H1 (cell line): ENCODE measurements at regions not wholly inside any gene's neighbourhood (a gene's known extent, or its start where the extent isn't known, plus 50 kb on each side); places are given as distances from the start of the nearest gene placed in this dataset.

Experiments used
- CTCF ChIA-PET: fragments of 300-600 bp; sonication (Branson Sonifier 250); formaldehyde crosslinking; loops from one replicate; lab custom pipeline; 2021; ENCODE audit not compliant: partially characterized antibody; lab: Charles Lee
- POLR2A ChIA-PET: fragments of 300-600 bp; sonication (Branson Sonifier 250); formaldehyde crosslinking; loops from one replicate; lab custom pipeline; 2021; ENCODE audit warnings: inconsistent platforms; ENCODE audit not compliant: partially characterized antibody; lab: Charles Lee
- DNase-seq, 2 experiments: peaks; one replicate each; pipeline versions ENCODE4 v3.0.0 to v3.0.0-alpha.2; 2010 to 2022; ENCODE audit warnings: low spot score in 2 of 2, low read depth in 1 of 2, mixed read lengths in 1 of 2
- FAIRE-seq: peaks from 2 replicates; lab custom pipeline; 2011; peaks lifted over from hg19 to GRCh38; lab: Jason Lieb, UNC
- H2AFZ ChIP-seq: 2 replicates; pipeline ENCODE4 v1.8.1; 2012; ENCODE audit warnings: low read length, inconsistent platforms
- H2AK5ac ChIP-seq: 2 replicates; pipeline ENCODE4 v1.6.1; 2013; ENCODE audit warnings: low read depth, low read length
- H2BK120ac ChIP-seq: replicated peaks from 2 replicates; pipeline ENCODE3; 2013; ENCODE audit warnings: low read depth, low read length, inconsistent platforms
- H2BK12ac ChIP-seq: 2 replicates; pipeline ENCODE4 v1.6.1; 2013; ENCODE audit warnings: low read depth, low read length
- H2BK15ac ChIP-seq: 2 replicates; pipeline ENCODE4 v1.6.1; 2013; ENCODE audit warnings: low read length
- H2BK20ac ChIP-seq: 2 replicates; pipeline ENCODE4 v1.6.1; 2013; ENCODE audit warnings: low read length
- H2BK5ac ChIP-seq: 2 replicates; pipeline ENCODE4 v1.6.1; 2013; ENCODE audit warnings: low read depth, low read length
- H3K14ac ChIP-seq: 2 replicates; pipeline ENCODE4 v1.6.1; 2013; ENCODE audit warnings: inconsistent platforms; ENCODE audit not compliant: insufficient read length
- H3K18ac ChIP-seq: 2 replicates; pipeline ENCODE4 v1.6.1; 2013; ENCODE audit warnings: low read length; ENCODE audit errors: extremely low read depth
- H3K23ac ChIP-seq: 2 replicates; pipeline ENCODE4 v1.6.1; 2013; ENCODE audit warnings: inconsistent platforms; ENCODE audit not compliant: insufficient read length
- H3K23me2 ChIP-seq: 2 replicates; pipeline ENCODE4 v1.6.1; 2013; ENCODE audit warnings: low read depth, low read length
- H3K27ac ChIP-seq: 2 replicates; pipeline ENCODE4 v1.6.1; 2011; ENCODE audit warnings: low read depth, low read length, inconsistent platforms
- H3K27me3 ChIP-seq, 4 experiments: replicated peaks in 1 of 4; 1 replicate in 1 of 4; 2 replicates in 3 of 4; pipeline versions ENCODE4 v1.6.1 to v1.8.1; 2011 to 2013; ENCODE audit warnings: low read length in 3 of 4, mild to moderate bottlenecking in 3 of 4, inconsistent platforms in 2 of 4, mixed read lengths in 2 of 4, moderate library complexity in 1 of 4; ENCODE audit not compliant: control insufficient read depth in 3 of 4, insufficient read depth in 3 of 4; ENCODE audit errors: extremely low read depth in 1 of 4
- H3K36me3 ChIP-seq, 4 experiments: 2 replicates each; pipeline versions ENCODE4 v1.6.1 to v1.8.1; 2011 to 2013; ENCODE audit warnings: mild to moderate bottlenecking in 4 of 4, low read length in 3 of 4, moderate library complexity in 2 of 4, control low read depth in 1 of 4, inconsistent platforms in 1 of 4; ENCODE audit not compliant: insufficient read depth in 4 of 4, control insufficient read depth in 2 of 4
- H3K4ac ChIP-seq: replicated peaks from 2 replicates; pipeline ENCODE3; 2013; ENCODE audit warnings: low read length, low read depth, mixed read lengths, inconsistent platforms; ENCODE audit not compliant: insufficient read length
- H3K4me1 ChIP-seq, 4 experiments: replicated peaks in 1 of 4; 1 replicate in 1 of 4; 2 replicates in 3 of 4; pipeline versions ENCODE4 v1.6.1 to v1.8.1; 2011 to 2013; ENCODE audit warnings: low read length in 3 of 4, inconsistent platforms in 2 of 4, mixed read lengths in 1 of 4; ENCODE audit not compliant: insufficient read depth in 4 of 4, control insufficient read depth in 3 of 4
- H3K4me2 ChIP-seq, 2 experiments: 2 replicates each; pipeline versions ENCODE4 v1.6.1 to v1.8.1; 2011 to 2013; ENCODE audit warnings: low read depth in 2 of 2, low read length in 2 of 2, control low read depth in 1 of 2, inconsistent platforms in 1 of 2, mild to moderate bottlenecking in 1 of 2; ENCODE audit not compliant: insufficient read depth in 1 of 2
- H3K4me3 ChIP-seq, 4 experiments: fragments of 200-600, 300-600 bp in 1 of 4; sonication (generic), shearing (Covaris generic), sonication (Bioruptor Twin) in 1 of 4; 2 replicates each; pipeline versions ENCODE4 v1.5.1 to v1.8.1; 2011 to 2016; ENCODE audit warnings: low read length in 4 of 4, low read depth in 3 of 4, control low read depth in 2 of 4, inconsistent platforms in 2 of 4, mild to moderate bottlenecking in 2 of 4, mixed read lengths in 1 of 4, moderate library complexity in 1 of 4; ENCODE audit not compliant: insufficient read depth in 2 of 4; ENCODE audit errors: extremely low read depth in 1 of 4
- H3K56ac ChIP-seq: replicated peaks from 2 replicates; pipeline ENCODE3; 2013; ENCODE audit warnings: low read depth, mild to moderate bottlenecking, mixed read lengths, low read length, inconsistent platforms; ENCODE audit not compliant: insufficient read length
- H3K79me1 ChIP-seq: 2 replicates; pipeline ENCODE4 v1.6.1; 2013; ENCODE audit warnings: low read depth, low read length, control low read depth
- H3K79me2 ChIP-seq, 2 experiments: 2 replicates each; pipeline versions ENCODE4 v1.6.1 to v1.8.1; 2012 to 2013; ENCODE audit warnings: low read length in 2 of 2, mild to moderate bottlenecking in 2 of 2, inconsistent platforms in 1 of 2; ENCODE audit not compliant: insufficient read depth in 2 of 2, control insufficient read depth in 1 of 2
- H3K9ac ChIP-seq, 4 experiments: replicated peaks in 1 of 4; 1 replicate in 1 of 4; 2 replicates in 3 of 4; pipeline versions ENCODE4 v1.6.1 to v1.8.1; 2011 to 2013; ENCODE audit warnings: low read depth in 3 of 4, low read length in 3 of 4, control low read depth in 2 of 4, mild to moderate bottlenecking in 2 of 4, moderate library complexity in 2 of 4, inconsistent platforms in 1 of 4; ENCODE audit errors: extremely low read depth in 1 of 4
- H3K9me3 ChIP-seq, 2 experiments: 2 replicates each; pipeline versions ENCODE4 v1.6.1 to v1.8.1; 2012 to 2013; ENCODE audit warnings: mild to moderate bottlenecking in 2 of 2, moderate library complexity in 2 of 2, control low read depth in 1 of 2, inconsistent platforms in 1 of 2, low read depth in 1 of 2, low read length in 1 of 2, mixed read lengths in 1 of 2; ENCODE audit not compliant: insufficient read depth in 2 of 2
- H4K20me1 ChIP-seq, 2 experiments: replicated peaks in 1 of 2; 2 replicates each; pipeline versions ENCODE3 to v1.8.1; 2011 to 2013; ENCODE audit warnings: inconsistent platforms in 2 of 2, low read length in 2 of 2, mild to moderate bottlenecking in 1 of 2; ENCODE audit not compliant: insufficient read depth in 2 of 2, control insufficient read depth in 1 of 2
- H4K5ac ChIP-seq: 2 replicates; pipeline ENCODE4 v1.6.1; 2013; ENCODE audit warnings: low read length, low read depth, mixed read lengths, inconsistent platforms; ENCODE audit not compliant: insufficient read length
- H4K8ac ChIP-seq: 2 replicates; pipeline ENCODE4 v1.8.0; 2013; ENCODE audit warnings: mild to moderate bottlenecking, moderate library complexity, low read length, inconsistent platforms; ENCODE audit not compliant: insufficient read depth; ENCODE audit errors: extremely low read depth
- H4K91ac ChIP-seq: replicated peaks from 2 replicates; pipeline ENCODE3; 2013; ENCODE audit warnings: low read length, mixed read lengths, inconsistent platforms; ENCODE audit not compliant: insufficient read length
- ATF3 ChIP-seq: IDR thresholded peaks from 2 replicates; pipeline ENCODE4 v1.6.1; 2011; ENCODE audit warnings: low read depth, mild to moderate bottlenecking, low read length; ENCODE audit not compliant: insufficient read depth
- BACH1 ChIP-seq: IDR thresholded peaks from 2 replicates; pipeline ENCODE4 v1.6.1; 2012; ENCODE audit warnings: low read length, improper control_type of control experiment
- BRCA1 ChIP-seq: IDR thresholded peaks from 2 replicates; pipeline ENCODE4 v1.6.1; 2012; ENCODE audit warnings: low read depth, low read length, improper control_type of control experiment
- CHD1 ChIP-seq: IDR thresholded peaks from 2 replicates; pipeline ENCODE4 v1.6.1; 2012; ENCODE audit warnings: low read depth, low read length, improper control_type of control experiment
- EZH2 ChIP-seq: fragments of 200-600 bp; sonication (generic); IDR thresholded peaks from 2 replicates; pipeline ENCODE4 v1.7.1; 2012; ENCODE audit warnings: low read depth, mild to moderate bottlenecking, moderate library complexity, low read length, inconsistent platforms; ENCODE audit not compliant: severe bottlenecking
- FOSL1 ChIP-seq: IDR thresholded peaks from 2 replicates; pipeline ENCODE4 v1.6.1; 2011; ENCODE audit warnings: mild to moderate bottlenecking, low read depth, low read length, moderate library complexity; ENCODE audit not compliant: insufficient read depth
- GABPA ChIP-seq: IDR thresholded peaks from 2 replicates; pipeline ENCODE4 v1.6.1; 2011; ENCODE audit warnings: mild to moderate bottlenecking, low read length, moderate library complexity, borderline replicate concordance; ENCODE audit not compliant: insufficient read depth
- KDM4A ChIP-seq: IDR thresholded peaks from one replicate; pipeline ENCODE4 v1.7.1; 2012; ENCODE audit warnings: low read depth, mild to moderate bottlenecking, moderate library complexity, low read length, inconsistent platforms; ENCODE audit not compliant: severe bottlenecking
- KDM5A ChIP-seq: fragments of 200-600 bp; IDR thresholded peaks from 2 replicates; pipeline ENCODE4 v1.7.1; 2012; ENCODE audit warnings: mild to moderate bottlenecking, low read length, inconsistent platforms, mixed read lengths
- RAD21 ChIP-seq, 2 experiments: IDR thresholded peaks in 1 of 2; conservative IDR thresholded peaks in 1 of 2; 2 replicates each; pipeline ENCODE4 v1.6.1; 2011; ENCODE audit warnings: low read depth in 2 of 2, low read length in 2 of 2, improper control_type of control experiment in 1 of 2, inconsistent platforms in 1 of 2, mild to moderate bottlenecking in 1 of 2, moderate library complexity in 1 of 2
- SAP30 ChIP-seq: fragments of 300-600 bp; sonication (generic); IDR thresholded peaks from 2 replicates; pipeline ENCODE4 v1.7.1; 2012; ENCODE audit warnings: low read length, moderate library complexity, mild to moderate bottlenecking, inconsistent platforms; ENCODE audit not compliant: insufficient read depth, insufficient replicate concordance
- WGBS, 2 experiments: shearing (Covaris generic) in 1 of 2; methylation state at CpG; one replicate each; pipeline versions ENCODE4 v1.1.6 to v1.1.7; 2013 to 2015; ENCODE audit warnings: low lambda C conversion rate in 2 of 2, mixed read lengths in 2 of 2, inconsistent platforms in 1 of 2, low coverage in 1 of 2, missing lambda C conversion rate in 1 of 2; ENCODE audit not compliant: insufficient replicate concordance in 2 of 2, insufficient coverage in 1 of 2, insufficient read length in 1 of 2; ENCODE audit errors: extremely low coverage in 1 of 2, missing lambda C conversion rate in 1 of 2; 5-methylcytosine and 5-hydroxymethylcytosine counted together
- TF ChIP-seq, protein P1 (sequence below): IDR thresholded peaks from 2 replicates; pipeline ENCODE4 v1.6.1; 2012; ENCODE audit warnings: low read length, inconsistent platforms

DNA sequence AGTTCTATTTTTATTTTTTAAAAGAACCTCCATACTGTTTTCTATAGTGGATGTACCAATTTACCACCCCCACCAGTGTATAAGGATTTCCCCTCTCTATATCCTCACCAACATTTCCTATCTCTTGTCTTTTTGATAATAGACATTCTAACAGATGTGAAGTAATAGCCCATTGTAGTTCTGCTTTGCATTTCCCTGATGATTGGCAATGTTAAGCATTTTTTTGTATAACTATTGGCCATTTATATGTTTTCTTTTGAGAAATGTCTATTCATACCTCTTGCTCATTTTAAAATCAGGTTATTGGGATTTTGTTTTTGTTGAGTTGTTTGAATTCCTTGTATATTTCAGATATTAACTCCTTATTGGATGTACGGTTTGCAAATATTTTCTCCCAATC, 251.1 kb upstream of the HTR2C start:
- H2BK12ac ChIP-seq: no peak overlapping the region
- WGBS, 2 experiments: 100% methylated on average over 1 of the region's 1 CpG; no CpG with 5 or more reads in 1 of the 2 experiments
- no peak overlapping the region for H4K8ac ChIP-seq
- no peak overlapping the region for H3K27ac ChIP-seq
- H4K5ac ChIP-seq: no peak overlapping the region
- H2BK120ac ChIP-seq: no peak overlapping the region
- no peak overlapping the region for H2BK5ac ChIP-seq
- H3K27me3 ChIP-seq: no peaks in the 10 kb centered on the region
- FAIRE-seq (no peak), DNase-seq (no peak)
- no peak overlapping the region for H2AFZ ChIP-seq
- H3K9me3 ChIP-seq: peaks cover 0 to 4% of the 10 kb centered on the region in 2 experiments; a peak in 1 of 4 replicates
- H2AK5ac ChIP-seq: no peak overlapping the region
- H3K79me2 ChIP-seq: no peaks in the 10 kb centered on the region
- no peaks in the 10 kb centered on the region for H3K23me2 ChIP-seq
- H2BK20ac ChIP-seq: no peak overlapping the region
- no peaks in the 10 kb centered on the region for H3K36me3 ChIP-seq
- H2BK15ac ChIP-seq: no peak overlapping the region
- H3K23ac ChIP-seq: no peak overlapping the region
- H3K4ac ChIP-seq: no peak overlapping the region
- no peak overlapping the region for H3K14ac ChIP-seq
- no peaks in the 10 kb centered on the region for H4K20me1 ChIP-seq
- no peak overlapping the region for H4K91ac ChIP-seq
- no peak overlapping the region for H3K4me2 ChIP-seq
- no peak overlapping the region for H3K18ac ChIP-seq
- POLR2A ChIA-PET: no interaction called here
- no peak overlapping the region for H3K9ac ChIP-seq
- no peak overlapping the region for H3K4me3 ChIP-seq
- CTCF ChIA-PET: no interaction called here
- no peaks in the 10 kb centered on the region for H3K79me1 ChIP-seq
- H3K4me1 ChIP-seq: no peaks in the 10 kb centered on the region
- no peak overlapping the region for H3K56ac ChIP-seq
- TF ChIP-seq RAD21 (IDR thresholded peaks at IDR 0.05 in 1 of 2, conservative IDR thresholded peaks at IDR 0.05 in 1 of 2; ENCODE audit: low read depth in 2 of 2, low read length in 2 of 2) (no peak), SAP30 (no peak), GABPA (no peak), CHD1 (no peak), EZH2 (no peak), FOSL1 (no peak), KDM4A (no peak), BRCA1 (no peak), ATF3 (no peak), KDM5A (no peak), BACH1 (no peak)
- TF ChIP-seq, protein P1, sequence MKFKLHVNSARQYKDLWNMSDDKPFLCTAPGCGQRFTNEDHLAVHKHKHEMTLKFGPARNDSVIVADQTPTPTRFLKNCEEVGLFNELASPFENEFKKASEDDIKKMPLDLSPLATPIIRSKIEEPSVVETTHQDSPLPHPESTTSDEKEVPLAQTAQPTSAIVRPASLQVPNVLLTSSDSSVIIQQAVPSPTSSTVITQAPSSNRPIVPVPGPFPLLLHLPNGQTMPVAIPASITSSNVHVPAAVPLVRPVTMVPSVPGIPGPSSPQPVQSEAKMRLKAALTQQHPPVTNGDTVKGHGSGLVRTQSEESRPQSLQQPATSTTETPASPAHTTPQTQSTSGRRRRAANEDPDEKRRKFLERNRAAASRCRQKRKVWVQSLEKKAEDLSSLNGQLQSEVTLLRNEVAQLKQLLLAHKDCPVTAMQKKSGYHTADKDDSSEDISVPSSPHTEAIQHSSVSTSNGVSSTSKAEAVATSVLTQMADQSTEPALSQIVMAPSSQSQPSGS: no peak
